Stimulated activated naive CD8-positive, alpha-beta T cell treated with anti-CD3 and anti-CD28 coated beads, Interleukin-15, Interleukin-2, amounts not matched to agents 100 ng/mL and 50 ng/mL, for 24 hours (primary cell): ENCODE measurements at regions not wholly inside any gene's neighbourhood (a gene's known extent, or its start where the extent isn't known, plus 50 kb on each side); places are given as distances from the start of the nearest gene placed in this dataset.

Experiments
- H3K27ac Mint-ChIP-seq: one replicate; pipeline ENCODE4 v1.8.0; 2021; ENCODE audit warnings: mild to moderate bottlenecking, mixed read lengths
- H3K27me3 Mint-ChIP-seq: one replicate; pipeline ENCODE4 v1.8.0; 2021; ENCODE audit warnings: mixed read lengths
- H3K36me3 Mint-ChIP-seq: one replicate; pipeline ENCODE4 v1.8.0; 2021; ENCODE audit warnings: low read depth, mixed read lengths
- H3K4me1 Mint-ChIP-seq: one replicate; pipeline ENCODE4 v1.8.0; 2021; ENCODE audit warnings: low read depth, mixed read lengths
- H3K4me3 Mint-ChIP-seq: one replicate; pipeline ENCODE4 v1.8.0; 2021; ENCODE audit warnings: mild to moderate bottlenecking, mixed read lengths
- H3K9me3 Mint-ChIP-seq: one replicate; pipeline ENCODE4 v1.8.0; 2021; ENCODE audit warnings: mixed read lengths

DNA sequence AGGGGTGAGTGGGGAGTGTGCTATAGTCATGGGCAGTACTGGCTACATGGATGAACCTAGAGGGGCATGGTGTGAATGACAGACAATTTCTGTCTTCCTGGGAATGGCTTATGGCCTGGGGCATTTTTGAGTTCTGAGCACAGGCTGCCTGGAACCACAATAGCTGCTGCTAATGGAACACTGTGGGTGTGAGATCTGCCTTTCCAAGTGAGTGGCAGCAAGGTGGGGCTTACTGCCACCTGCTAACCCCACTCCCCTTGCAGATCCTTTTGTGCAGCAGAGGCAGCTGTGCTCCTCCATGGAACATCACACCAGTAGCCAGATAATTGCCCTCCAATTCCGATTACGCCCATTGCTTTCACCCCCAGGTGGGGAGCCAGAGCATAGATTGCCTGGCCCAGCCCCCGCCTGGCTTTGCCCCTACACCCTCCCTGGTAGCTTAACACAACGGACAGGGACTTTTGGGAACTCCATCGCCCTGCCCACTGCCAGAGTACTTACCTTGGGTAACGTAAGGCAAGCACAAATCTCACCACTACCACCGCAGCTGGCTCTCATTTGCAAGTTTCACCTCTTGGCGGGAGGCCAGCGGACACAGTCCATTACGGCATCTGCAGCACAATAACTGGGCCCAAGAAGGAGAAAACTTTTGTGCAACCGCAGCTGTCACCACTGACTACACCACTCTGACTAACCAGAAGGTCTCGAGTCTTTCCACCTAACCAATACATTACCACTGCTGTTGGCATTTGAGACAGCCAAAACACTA, 421.2 kb upstream of the NWD2 start:
- H3K9me3 Mint-ChIP-seq: no peaks in the 10 kb centered on the region
- H3K36me3 Mint-ChIP-seq: no peaks in the 10 kb centered on the region
- H3K4me3 Mint-ChIP-seq: no peak overlapping the region
- no peak overlapping the region for H3K27ac Mint-ChIP-seq
- H3K27me3 Mint-ChIP-seq: no peaks in the 10 kb centered on the region
- H3K4me1 Mint-ChIP-seq: no peaks in the 10 kb centered on the region

DNA sequence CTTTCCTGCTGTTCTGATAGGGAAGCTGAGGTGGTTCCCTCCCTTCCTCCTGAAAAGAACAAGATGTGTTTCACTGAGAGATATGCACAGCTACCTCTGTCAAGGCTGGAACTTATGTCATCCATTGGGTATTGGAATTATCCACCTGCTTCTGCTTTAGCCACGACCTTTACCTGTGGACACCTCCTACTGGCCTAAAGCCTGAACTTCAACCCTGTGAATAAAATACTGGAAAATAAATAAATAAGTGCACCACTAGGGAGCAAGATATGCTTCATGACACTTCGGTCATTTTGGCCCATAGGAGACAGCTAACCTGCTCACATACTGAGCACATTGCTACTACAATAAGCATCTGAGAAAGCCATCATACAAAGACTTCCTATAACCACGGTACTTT, 419.9 kb upstream of the NWD2 start:
- H3K27me3 Mint-ChIP-seq: no peaks in the 10 kb centered on the region
- no peaks in the 10 kb centered on the region for H3K9me3 Mint-ChIP-seq
- no peaks in the 10 kb centered on the region for H3K36me3 Mint-ChIP-seq
- H3K27ac Mint-ChIP-seq: no peak overlapping the region
- H3K4me3 Mint-ChIP-seq: no peak overlapping the region
- H3K4me1 Mint-ChIP-seq: no peaks in the 10 kb centered on the region

DNA sequence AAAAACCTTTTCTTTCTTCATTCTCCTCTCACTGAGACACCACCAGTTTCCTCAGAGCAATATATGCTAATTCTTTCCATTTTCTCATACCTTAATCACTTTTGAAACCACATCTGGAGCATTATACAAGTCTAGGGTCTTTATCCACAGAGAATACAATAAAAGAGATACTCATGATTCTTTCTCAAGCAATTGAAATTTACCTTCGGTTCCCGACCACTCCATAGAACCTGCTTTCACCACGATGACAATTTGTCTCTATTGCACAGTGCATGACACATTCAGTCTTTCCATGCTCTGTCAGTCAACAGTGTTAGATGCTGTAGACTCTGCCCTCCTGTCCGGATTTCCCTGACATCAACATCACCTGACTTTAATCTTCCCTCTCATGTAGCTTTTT, 409.3 kb upstream of the NWD2 start:
- H3K4me1 Mint-ChIP-seq: no peaks in the 10 kb centered on the region
- H3K36me3 Mint-ChIP-seq: no peaks in the 10 kb centered on the region
- H3K4me3 Mint-ChIP-seq: no peak overlapping the region
- H3K27ac Mint-ChIP-seq: no peak overlapping the region
- no peaks in the 10 kb centered on the region for H3K27me3 Mint-ChIP-seq
- H3K9me3 Mint-ChIP-seq: peaks cover 3% of the 10 kb centered on the region

DNA sequence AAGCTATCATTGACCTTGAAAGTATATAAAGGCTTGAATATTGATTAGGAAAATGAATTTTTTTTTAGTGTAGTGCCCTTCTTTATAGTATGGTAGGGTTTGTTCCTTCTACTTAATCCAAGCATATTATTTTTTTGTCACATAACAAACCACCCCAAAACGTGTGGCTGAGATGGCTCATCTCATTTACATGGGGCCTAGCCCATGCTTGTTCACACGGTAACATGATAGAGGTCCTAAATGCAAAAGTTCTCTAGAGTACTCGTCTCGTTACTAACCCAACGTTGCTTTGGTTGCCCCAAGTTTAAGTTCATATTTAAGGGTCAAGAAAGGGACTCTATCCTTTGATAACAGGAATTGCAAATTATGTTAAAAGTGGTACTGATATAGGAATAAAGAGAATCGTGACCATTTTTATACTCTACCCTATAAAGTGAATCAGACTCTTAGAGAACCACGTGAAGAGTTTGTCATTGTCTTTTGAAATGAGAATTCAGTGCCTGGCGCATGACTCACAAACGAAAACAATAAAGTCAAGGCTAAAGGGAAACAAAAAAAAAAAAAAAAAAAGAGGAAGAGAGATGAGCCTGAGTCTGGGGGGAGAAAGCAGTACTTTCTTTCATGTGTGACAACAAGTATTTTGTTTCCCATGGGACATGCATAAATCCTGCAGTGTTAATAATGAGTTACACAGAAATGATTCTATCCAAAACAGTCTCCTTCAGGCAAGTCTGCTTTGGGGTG, 402.8 kb upstream of the NWD2 start:
- no peak overlapping the region for H3K27ac Mint-ChIP-seq
- no peaks in the 10 kb centered on the region for H3K36me3 Mint-ChIP-seq

DNA sequence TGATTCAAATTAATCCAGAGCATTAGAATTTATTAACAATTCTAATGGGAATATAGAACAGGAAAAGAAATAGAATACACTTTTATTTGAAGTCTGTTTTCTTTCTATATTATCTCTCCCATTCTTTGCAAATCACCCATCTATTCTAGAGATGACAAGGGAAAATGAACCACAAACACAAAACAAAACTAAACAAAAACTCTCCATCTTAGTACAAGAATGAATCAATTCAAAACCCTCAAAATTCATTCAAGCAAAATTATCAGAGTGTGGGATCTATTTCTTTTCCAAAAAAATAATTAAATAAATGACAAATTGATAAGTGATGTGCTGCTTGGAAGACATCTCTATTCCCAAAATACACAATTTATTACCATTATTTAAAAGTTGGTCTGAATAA, 400.1 kb upstream of the NWD2 start:
- Mint-ChIP-seq H3K4me3 (no peak overlapping the region), H3K27ac (no peak overlapping the region), H3K27me3 (no peaks in the 10 kb centered on the region), H3K4me1 (no peaks in the 10 kb centered on the region), H3K9me3 (peaks cover 4% of the 10 kb centered on the region), H3K36me3 (no peaks in the 10 kb centered on the region)

More for the DNA sequence above, 402.8 kb upstream of the NWD2 start:
- H3K4me3 Mint-ChIP-seq: no peak overlapping the region
- no peaks in the 10 kb centered on the region for H3K4me1 Mint-ChIP-seq
- H3K9me3 Mint-ChIP-seq: peaks cover 7% of the 10 kb centered on the region
- H3K27me3 Mint-ChIP-seq: no peaks in the 10 kb centered on the region

DNA sequence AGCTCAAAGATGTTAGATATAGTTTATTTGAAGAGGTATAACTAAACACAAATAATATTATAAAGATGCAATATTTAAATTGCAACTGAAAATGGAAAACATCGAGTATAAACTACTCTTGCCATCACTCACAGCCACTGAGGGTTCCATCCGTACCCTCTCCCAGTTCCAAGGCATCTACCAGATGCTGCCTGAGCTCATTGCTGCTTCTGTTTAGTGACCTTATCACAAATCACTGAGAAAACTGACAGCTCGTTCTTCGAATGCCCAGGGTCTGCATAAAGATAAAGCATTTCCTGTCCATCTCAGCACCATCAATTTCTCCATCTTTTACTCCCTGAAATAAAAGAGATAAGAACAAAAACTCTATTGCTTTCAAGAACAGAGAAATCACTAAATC, 391.7 kb upstream of the NWD2 start:
- Mint-ChIP-seq H3K27ac (no peak overlapping the region), H3K4me1 (no peaks in the 10 kb centered on the region), H3K36me3 (no peaks in the 10 kb centered on the region), H3K9me3 (no peaks in the 10 kb centered on the region), H3K4me3 (no peak overlapping the region), H3K27me3 (no peaks in the 10 kb centered on the region)

DNA sequence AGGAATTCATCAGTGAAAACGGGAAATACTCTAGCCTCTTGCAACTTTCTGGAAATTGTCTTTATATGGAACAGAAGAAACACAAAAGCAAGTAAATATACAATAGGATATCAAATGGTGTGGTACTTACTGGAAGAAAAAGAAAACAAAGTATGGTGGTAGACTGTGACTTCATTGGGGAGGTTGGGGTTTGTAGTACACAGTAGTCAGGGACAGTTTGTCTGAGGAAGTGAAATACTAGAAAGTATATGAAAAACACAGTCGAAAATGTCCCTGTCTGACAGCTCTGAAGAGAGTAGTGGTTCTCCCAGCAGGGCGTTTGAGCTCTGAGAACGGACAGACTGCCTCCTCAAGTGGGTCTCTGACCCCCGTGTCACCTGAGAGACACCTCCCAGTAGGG, 390.0 kb upstream of the NWD2 start:
- Mint-ChIP-seq H3K9me3 (no peaks in the 10 kb centered on the region), H3K36me3 (no peaks in the 10 kb centered on the region), H3K4me3 (no peak overlapping the region), H3K27me3 (no peaks in the 10 kb centered on the region), H3K4me1 (no peaks in the 10 kb centered on the region), H3K27ac (no peak overlapping the region)

DNA sequence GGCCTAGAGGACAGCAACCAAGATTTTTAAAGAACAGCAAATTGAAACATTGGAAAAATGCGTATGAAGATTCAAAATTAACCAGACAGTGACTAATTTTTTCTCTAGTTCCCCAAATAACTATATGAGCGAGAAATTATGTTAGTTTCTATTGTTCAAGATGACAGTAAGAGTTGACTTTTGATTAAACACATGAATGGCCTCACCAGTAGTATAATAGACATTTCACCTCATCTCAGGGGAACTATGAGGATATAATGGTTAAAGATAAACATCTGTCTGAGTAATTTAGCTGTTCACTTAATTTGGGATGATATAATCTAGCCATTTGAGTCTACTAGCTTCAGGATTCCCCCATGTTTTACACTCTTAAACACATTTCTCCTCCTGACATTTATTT, 380.9 kb upstream of the NWD2 start:
- Mint-ChIP-seq H3K27me3 (no peaks in the 10 kb centered on the region), H3K4me1 (no peaks in the 10 kb centered on the region), H3K9me3 (no peaks in the 10 kb centered on the region), H3K27ac (no peak overlapping the region), H3K36me3 (no peaks in the 10 kb centered on the region), H3K4me3 (no peak overlapping the region)

DNA sequence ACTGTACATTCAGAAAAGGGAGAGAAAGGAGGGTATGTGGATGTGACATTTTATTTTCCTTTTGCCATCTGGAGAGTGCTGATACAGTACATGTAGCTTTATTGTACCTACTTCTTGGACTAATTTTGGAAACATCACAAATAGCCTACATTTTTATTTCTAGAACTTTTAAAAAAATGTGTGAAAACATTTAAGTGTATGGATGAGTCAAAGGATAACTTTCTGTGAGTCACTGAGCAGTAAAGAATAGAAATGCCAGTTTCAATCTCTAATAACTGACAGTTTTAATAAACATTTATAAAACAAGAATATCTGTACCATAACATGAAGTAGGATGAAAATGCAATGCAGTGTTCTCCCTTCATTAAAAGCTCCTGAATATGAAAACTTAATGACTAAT, 374.4 kb upstream of the NWD2 start:
- Mint-ChIP-seq H3K27me3 (no peaks in the 10 kb centered on the region), H3K36me3 (no peaks in the 10 kb centered on the region), H3K9me3 (peaks cover 6% of the 10 kb centered on the region), H3K27ac (no peak overlapping the region), H3K4me3 (no peak overlapping the region), H3K4me1 (no peaks in the 10 kb centered on the region)

DNA sequence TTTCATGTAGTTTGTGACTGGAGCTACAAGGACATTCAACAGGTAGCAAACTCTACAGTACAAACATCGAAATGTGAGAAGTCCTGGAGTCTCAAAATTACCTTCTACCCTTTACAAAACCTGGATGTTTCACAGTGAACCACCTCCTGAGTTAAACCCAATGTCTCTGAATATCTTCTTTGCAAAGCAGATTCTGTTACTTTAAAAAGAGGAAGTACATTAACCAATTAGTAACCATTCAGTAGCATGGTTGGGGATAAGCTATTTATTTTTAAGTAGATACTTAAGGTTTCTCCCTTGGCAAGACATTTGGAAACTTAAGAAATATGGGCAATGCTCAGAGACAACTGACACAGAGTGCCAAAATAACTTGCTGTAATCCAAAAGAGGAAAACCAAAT, 371.9 kb upstream of the NWD2 start:
- Mint-ChIP-seq H3K4me3 (no peak overlapping the region), H3K27ac (no peak overlapping the region), H3K27me3 (no peaks in the 10 kb centered on the region), H3K4me1 (no peaks in the 10 kb centered on the region), H3K36me3 (no peaks in the 10 kb centered on the region), H3K9me3 (peaks cover 6% of the 10 kb centered on the region)

DNA sequence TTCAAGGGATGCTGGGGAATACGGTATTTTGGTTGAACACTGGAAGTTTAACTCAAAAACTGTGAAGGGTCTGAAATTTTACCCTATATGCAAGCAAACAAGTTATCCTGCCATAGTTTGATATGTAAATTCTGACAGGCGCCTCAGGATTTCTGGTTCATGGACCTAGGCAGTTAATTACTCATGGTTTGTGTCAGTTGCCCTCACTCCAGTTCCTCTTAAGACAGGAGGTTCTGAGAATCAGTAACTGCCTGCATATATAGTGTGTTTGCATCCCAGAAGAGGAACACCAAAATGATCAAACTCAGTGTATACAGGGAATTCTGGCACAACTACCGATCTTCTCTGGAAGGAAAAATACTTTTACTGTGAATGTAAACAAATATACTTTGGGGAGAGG, 360.4 kb upstream of the NWD2 start:
- Mint-ChIP-seq H3K27ac (no peak overlapping the region), H3K9me3 (no peaks in the 10 kb centered on the region), H3K4me3 (no peak overlapping the region), H3K27me3 (no peaks in the 10 kb centered on the region), H3K36me3 (no peaks in the 10 kb centered on the region), H3K4me1 (no peaks in the 10 kb centered on the region)

DNA sequence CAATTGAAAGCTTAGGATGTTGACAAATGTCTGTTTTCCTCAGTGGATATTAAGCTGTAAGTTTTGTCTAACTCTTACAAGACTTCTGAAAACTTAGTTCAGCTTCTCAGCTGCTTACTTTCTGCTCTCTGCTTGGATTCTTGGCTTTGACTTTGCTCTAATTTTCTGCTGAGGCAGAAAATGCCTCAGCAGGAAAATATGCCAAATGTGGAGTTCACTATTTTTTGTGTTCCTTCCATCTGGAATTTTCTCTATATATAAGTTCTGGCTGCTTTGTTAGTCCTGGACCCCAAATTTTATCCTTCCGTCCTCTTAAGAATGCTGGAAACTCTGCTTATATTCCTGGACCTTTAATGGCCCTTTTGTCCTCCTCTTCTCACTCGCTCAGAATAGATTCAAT, 352.6 kb upstream of the NWD2 start:
- peaks cover 6% of the 10 kb centered on the region for H3K9me3 Mint-ChIP-seq
- no peak overlapping the region for H3K4me3 Mint-ChIP-seq
- no peaks in the 10 kb centered on the region for H3K4me1 Mint-ChIP-seq
- no peaks in the 10 kb centered on the region for H3K27me3 Mint-ChIP-seq
- no peak overlapping the region for H3K27ac Mint-ChIP-seq
- no peaks in the 10 kb centered on the region for H3K36me3 Mint-ChIP-seq

DNA sequence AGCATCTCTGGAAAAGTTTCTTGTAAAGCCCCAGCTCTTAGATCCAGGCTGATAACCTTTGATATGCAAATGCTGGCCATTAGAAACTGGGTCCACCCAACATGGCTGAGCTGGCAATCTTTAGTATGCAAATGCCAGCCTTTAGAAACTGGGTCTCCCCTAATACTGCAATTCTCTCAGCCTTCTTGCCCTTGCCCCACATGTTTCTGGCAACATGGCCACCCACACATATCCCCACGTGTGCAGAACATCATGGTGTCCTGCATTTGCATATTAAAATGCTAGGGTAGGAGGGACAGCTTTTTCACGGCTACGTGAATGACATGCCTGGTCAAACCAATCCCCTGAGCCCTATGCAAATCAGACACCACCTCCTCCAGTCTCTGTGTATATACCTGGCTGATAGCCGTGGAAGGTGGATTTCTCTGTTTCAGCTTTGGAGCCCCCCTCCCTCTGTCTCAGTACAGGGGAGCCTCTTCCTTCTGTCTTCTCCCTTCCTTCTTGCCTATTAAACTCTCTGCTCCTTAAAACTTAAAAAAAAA, 344.0 kb upstream of the NWD2 start:
- no peaks in the 10 kb centered on the region for H3K27me3 Mint-ChIP-seq
- no peak overlapping the region for H3K4me3 Mint-ChIP-seq
- H3K4me1 Mint-ChIP-seq: no peaks in the 10 kb centered on the region
- no peak overlapping the region for H3K27ac Mint-ChIP-seq
- no peaks in the 10 kb centered on the region for H3K36me3 Mint-ChIP-seq
- H3K9me3 Mint-ChIP-seq: no peaks in the 10 kb centered on the region

DNA sequence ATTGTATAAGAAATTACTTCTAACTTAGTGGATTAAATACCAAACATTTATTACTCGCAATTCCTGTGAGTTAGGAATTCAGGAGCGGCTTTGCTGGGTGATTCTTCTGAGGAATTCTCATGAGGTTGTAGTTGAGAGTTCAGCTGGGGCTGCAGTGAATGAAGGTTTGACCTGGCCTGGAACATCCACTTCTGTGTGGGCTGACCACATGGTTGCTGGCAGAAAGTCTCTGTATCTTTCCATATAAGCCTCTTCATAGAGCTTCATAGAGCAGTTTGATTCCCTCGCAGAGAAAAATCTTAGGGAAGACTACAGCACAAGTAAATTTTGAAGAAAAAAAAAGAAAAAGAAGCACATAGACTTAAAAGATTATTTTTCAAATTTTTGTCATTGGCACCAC, 339.7 kb upstream of the NWD2 start:
- no peak overlapping the region for H3K4me3 Mint-ChIP-seq
- no peaks in the 10 kb centered on the region for H3K36me3 Mint-ChIP-seq

DNA sequence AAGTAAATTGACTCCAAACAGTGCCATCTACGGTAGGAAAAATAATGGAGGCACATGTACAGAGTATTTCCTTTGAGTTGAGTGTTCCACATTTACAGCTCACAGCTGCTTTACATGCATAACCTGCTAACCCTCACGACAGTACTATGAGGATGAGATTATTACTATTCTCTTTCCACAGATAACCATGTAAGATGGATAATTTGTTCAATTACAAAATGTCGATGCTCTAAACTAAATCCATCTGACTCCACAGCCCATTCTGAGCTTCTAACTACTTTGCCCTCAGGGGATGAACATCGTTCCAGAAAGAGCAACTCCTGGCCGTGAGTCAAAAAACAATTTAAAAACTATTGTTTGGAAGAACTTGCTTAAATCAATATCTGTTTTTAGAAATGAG, 330.4 kb upstream of the NWD2 start:
- Mint-ChIP-seq H3K9me3 (no peaks in the 10 kb centered on the region), H3K36me3 (no peaks in the 10 kb centered on the region), H3K4me3 (no peak overlapping the region), H3K27me3 (no peaks in the 10 kb centered on the region), H3K27ac (no peak overlapping the region), H3K4me1 (no peaks in the 10 kb centered on the region)

More for the DNA sequence above, 339.7 kb upstream of the NWD2 start:
- H3K9me3 Mint-ChIP-seq: no peaks in the 10 kb centered on the region
- H3K27me3 Mint-ChIP-seq: no peaks in the 10 kb centered on the region
- H3K4me1 Mint-ChIP-seq: no peaks in the 10 kb centered on the region
- no peak overlapping the region for H3K27ac Mint-ChIP-seq
